ENCODE measurements at regions not wholly inside any gene's neighbourhood (a gene's known extent, or its start where the extent isn't known, plus 50 kb on each side); places are given as distances from the start of the nearest gene placed in this dataset.
A peak's percentile ranks its signal among the peaks of the same experiment; 100 is the strongest.
"Not testable (repeated sequence)": the region's sequence is repeated elsewhere in the genome, so short reads cannot be mapped to it uniquely, and the experiment has no call there.

DNA sequence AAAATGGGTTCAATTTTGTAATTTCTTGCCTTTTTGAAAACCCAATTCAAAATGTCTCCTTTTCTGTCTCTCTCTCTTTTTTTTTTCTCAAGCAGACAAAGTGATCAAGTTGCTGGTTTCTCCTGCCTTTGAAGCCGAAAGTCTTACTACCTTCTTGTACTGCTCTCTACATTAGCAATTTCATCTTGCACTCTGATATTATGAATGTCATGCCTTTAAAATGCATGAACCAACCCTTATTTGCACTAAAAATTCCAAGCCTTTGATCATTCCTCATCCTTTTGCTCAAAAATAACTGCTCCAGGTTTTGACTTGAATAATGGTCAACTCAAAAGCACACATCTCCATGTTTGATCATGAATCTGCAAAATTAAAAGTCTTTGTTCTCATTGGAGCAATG lies 125.2 kb downstream of the CETN3 start:
- no peak for DNase-seq

DNA sequence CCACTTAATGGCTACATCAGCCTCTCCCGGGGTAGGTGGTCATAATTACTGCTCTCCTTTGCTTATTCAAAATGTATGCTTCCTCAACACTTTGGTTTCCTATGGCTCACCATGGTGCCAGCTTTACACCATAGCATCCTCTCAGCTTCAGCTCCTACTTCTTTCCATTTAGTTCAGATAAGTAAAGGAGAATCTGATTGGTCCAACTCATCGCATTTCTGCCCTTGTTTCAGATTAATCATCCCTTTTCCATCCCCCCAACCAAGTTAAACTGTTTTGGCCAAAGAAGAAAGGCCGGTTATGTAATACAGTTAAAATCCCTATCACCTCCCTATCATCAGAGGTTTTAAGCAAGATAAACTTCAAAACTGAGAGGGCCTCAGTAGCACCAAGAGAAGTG lies 130.5 kb downstream of the CETN3 start:
- DNase-seq: no peak

DNA sequence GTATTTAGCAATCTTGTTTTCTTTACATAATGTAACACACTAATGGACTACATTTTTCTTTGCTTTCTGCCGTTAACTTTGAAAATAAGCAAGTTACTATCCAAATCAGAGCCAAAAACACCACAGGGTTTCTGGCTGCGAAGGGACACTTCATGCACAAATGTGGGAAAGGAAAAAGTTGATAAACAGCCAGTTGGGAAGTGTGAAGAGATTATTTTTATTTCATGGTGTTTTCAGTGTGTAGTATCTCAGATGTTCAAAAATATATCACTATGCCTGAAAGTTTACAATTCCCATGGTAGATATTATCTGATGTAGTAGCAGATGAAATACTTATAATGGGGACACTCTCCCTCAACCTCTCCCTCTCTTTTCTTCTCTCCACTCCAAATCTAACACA lies 135.3 kb downstream of the CETN3 start:
- no peak for DNase-seq

DNA sequence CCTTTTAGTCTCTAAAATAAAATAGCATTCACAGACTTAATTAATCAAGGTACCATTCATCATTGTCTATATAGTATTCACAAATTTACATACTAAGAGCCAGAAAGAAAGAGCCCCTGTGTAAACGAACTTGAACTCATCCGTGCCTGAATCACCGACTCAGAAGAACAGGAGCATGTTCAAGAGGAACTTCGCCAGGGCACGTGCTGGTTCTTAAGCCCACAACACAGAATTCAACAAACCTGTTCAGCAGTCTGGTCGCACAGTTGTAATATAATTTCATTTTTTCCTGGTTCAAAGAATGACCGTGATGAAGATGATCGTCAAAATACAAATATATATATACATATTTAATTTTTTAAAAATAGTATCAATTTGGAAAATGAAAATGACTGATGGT lies 141.9 kb downstream of the CETN3 start:
- DNase-seq: no peak

DNA sequence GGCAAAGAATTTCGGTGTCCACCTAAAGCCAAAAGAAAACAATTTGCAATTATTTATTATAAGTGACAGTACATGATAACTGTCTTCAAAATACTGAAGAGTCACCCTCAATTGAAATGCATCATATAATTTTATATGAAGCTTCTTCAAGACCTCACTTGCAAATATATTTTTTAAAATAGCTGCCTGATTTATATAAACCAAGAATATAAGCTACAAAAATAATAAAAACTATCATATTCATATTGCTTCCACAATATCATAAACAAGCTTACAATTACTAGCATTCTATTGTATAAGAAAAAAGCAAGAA lies 144.1 kb downstream of the CETN3 start:
- no peak for DNase-seq

DNA sequence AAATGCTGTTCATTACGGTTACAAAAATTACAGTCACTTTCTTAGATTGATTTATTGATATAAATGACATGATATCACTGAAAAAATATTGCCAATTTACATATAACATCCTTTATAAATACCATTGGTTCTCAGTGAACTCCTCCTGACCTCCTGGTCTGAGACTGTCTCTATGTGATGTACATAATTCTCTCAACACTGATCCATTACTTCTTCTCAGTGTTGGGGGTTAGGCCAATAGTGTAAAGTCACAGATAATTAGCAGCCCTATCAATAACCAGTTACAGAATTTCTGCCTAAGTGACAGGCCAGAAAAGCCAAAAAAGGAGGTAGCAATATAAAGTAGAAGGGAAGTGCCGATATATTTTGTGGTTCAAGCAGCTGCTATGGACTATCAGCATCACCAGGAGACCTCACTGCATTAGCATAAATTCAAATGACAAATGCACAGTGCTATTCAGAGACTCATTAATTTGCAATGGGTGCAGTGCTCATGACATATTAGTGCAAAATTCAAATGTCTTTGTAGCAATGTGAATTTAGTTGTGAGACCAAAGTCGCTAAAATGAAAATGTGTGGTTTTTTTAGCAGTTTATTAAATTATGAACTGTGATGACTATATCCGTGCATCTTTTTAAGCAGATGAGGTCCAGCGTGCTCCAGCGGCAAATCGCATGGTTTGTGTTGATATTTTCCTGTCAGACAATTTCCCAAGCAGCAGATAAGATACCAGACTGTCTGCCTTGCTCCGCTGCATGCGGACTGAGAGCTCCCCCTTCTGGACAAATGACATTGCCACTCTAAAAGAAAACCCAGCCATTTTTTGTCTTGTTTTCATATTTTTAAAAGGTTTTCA lies 144.6 kb downstream of the CETN3 start:
- DNase-seq: peak; percentile 65

DNA sequence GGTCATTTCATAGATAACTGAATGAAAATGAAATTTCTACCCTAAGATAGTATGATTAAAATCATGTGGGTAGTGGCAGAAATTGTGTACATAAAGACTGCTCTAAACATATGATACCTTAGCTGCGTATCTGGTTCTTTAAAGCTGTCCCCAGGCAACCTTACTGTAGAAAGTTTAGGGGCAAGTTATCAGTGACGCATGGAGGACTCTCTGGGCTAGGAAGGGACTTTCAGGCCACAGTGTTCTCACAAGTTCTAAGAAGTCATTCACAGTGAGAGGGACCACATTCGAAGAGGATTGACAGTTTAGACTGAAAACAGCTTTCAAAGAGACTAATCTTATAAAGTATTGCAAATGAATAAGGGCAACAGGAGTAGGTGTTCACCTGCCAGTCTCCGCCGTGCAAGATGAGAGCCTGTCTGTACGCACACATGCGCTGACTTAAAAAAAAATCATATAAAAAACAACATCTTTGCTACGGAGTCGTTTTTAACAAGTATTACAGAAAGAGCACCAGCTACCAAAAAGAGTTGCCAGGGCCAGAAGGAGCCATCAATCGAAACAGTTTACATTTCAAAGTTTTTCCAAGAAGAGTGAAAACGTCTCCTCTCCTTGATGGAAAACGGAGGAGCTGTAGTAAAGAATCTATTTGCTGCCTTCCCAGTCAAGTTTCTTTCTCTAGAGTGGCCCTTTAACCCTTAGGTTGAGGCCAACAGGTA lies 146.3 kb downstream of the CETN3 start:
- no peak for DNase-seq

DNA sequence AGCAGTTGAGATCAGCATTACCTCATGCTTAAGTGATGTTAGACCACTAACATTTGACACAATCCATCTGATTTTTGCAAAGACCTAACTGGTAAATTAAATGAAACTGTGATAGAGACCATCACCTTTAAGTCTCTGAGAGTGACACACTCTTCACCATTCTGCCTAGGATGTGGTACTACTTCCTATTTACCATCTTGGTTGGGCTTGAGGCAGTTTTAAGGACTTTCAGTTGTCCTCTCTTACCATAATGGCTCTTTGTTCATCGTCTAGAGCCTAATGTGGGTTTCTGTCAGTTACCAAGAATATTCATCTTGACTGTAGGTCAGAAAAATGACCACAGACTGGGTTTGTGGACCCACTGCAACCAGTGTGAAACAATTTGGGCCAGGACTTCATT lies 158.1 kb downstream of the CETN3 start:
- DNase-seq: no peak

DNA sequence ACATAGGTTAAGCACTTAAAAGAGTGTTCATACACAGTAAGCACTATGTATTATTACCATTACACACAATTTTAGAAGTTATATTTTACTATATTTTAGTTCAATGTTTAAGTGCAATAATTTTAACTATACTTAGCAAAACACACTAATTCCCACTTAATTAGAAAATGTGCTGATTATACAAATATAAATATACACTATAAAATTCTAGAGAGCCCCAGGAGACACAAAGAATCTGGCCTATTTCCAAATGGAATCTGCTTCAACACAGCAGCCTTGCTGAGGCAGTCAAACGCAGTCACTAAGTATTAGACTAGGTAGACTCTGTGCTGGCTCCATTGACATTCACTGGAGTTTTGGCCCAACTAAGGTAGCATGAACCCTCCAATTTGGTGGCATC lies 160.9 kb downstream of the CETN3 start:
- DNase-seq: no peak

DNA sequence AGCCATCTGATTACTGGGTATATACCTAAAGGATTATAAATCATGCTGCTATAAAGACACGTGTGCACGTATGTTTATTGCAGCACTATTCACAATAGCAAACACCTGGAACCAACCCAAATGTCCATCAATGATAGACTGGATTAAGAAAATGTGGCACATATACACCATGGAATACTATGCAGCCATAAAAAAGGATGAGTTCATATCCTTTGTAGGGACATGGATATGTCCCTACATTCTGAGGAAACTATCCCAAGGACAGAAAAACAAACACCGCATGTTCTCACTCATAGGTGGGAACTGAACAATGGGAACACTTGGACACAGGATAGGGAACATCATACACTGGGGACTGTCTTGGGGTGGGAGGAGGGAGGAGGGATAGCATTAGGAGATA lies 165.7 kb downstream of the CETN3 start:
- not testable (repeated sequence) for DNase-seq

DNA sequence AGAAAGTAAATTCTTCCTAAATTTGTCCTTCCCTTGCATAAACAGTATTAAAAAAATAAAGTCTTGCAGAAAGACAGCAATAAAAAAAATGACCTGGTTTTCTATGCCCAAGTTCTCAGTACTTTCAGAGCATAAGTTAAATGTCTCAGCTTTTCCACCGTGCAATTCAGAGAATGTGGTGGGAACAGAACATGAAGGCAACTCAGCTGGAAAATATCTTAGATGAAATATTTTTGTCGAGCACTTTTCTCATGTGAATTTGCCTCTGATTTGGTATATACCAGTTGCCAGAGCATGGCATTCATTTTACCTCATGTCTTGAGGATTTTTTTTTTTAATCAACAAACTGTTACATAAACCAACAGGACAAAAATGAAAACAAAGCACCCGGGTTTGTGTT lies 176.1 kb downstream of the CETN3 start:
- no peak for DNase-seq

DNA sequence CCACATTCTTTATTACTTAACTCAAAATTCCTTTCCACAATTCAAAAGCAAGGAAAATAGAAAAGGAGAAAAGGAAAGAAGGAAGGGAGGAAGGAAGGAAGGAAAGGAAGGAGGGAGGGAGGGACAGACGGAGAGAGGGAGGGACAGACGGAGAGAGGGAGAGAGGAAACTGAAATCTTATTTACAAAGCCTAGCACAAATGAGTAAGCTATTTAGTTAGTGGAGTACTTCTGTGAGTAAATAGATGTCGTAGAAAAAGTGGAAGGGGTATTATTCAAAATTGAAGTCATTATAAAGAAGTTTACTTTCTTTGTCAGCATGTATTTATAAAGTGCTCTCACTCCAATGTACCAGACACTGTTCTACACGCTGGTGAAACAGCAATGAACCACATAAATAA lies 177.9 kb downstream of the CETN3 start:
- DNase-seq: no peak

DNA sequence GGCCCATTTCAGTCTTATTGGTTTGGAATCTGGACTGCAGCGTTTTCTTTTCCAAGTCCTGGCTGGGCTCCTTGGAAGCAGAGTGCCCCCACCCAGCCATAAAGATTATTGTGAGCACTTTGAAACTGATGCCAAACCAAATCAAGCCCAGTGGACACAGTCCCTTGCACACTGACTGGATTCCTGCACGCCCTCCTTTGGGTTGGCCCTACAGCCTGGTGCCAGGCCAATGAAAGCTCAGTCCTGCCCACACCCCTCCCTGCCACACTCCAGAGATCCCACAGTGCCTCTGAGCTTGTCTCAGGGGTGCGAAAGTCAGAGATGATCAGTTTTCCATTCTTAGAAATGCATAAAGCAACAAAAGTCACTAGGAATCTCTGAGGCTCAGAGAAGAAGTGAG lies 181.9 kb downstream of the CETN3 start:
- no peak for DNase-seq

DNA sequence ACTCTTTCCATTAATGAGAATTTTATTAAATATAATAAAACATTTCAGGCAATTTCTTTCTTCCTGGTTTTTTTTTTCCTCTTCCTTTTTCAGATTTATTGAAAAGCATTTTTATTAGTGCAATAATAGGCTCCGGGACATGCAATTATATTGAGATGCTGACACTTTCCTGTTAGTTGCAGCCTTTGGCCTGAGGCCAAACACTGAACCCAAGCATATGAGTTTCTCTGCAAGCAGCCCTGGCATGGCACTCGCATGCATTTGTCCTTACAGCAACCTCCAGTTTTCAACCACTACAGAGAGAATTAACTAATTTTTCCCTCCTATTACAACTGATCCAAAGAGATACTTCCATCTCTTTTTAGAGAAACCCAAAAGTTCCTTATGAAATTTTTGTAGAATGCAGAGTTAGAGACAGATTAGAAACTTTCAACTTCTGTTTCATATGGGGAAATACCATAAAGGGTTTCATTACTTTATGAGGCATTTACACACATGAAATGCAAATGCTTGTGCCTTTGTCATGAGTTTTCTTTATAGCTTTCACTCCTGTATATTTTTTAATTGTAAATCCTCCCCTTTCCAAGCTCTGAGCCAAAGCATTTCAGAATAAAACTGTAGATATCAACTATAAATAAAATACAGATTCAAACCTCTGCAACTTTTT lies 183.0 kb downstream of the CETN3 start:
- DNase-seq: no peak

DNA sequence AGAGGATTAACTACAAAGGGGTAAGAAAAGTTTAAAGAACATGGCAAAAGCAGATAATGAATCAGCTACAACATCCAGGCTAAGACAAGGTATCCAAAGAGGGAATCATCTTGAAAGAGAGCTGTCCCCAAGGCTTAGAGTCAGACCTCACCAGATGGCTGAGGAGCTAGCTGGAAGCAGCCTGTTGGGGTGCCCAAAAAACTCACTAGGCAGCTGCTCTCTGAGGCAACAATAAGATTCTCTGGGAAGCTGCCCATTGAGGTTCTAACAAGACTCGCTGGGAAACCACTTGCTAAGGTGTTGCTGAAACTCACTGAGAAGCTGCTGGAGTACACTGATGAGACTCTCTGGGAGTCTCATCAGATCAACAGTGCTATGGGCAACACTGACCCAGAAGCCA lies 185.2 kb downstream of the CETN3 start:
- DNase-seq: no peak

DNA sequence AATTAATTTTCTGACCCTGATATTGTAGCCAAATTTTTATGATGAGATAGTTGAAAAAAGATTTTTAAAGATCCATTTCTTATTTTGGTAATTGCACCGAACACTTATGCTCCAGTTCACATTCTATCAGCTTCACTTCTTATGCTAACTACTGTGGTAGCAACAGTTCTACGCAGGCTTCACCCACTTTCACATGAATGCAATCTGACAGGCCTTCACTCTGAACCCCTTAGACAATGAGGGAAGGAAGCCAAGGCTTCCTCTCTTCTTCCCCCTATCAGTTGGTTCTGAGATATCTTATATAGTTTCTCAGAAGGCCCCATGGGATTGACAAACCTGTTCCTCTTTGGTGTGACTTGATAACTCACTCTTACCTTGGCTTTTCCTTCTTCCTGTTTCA lies 185.8 kb downstream of the CETN3 start:
- DNase-seq: no peak

DNA sequence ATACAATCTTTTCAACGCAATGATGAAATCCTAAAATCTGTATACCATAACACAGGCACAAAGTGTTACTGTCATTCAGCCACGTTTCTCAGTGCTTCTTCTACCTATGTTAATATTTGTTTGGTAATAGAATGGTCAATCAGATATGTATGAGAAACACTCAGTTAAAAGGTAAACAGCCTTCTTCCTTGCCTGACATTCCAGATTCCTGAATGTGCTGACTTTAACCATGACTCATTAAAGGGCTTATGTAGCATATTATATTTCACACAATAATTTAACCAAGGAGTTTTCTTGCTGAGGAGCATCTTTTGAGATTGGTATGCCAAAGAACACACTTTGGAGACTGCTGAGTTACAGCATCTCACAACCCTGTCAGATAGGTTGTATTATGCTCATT lies 187.6 kb downstream of the CETN3 start:
- DNase-seq: no peak

DNA sequence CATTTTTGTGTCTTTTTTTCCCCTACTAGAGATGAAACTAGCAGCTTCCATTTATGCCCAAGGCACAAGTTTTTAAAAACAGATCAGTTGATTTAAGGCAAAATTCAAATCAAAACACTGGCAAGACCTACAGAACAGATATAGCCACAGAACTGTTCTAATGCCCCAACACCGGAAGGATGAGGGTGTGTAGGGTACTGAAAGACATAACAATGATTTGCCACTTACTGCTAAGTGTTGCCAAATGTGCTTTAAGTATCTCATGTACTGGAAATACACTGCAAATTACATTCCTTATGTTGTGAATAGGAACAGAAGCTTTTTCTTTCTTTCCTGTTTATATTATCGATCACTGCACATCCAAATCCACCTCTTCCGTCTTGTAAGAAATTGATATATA lies 189.0 kb downstream of the CETN3 start:
- no peak for DNase-seq

DNA sequence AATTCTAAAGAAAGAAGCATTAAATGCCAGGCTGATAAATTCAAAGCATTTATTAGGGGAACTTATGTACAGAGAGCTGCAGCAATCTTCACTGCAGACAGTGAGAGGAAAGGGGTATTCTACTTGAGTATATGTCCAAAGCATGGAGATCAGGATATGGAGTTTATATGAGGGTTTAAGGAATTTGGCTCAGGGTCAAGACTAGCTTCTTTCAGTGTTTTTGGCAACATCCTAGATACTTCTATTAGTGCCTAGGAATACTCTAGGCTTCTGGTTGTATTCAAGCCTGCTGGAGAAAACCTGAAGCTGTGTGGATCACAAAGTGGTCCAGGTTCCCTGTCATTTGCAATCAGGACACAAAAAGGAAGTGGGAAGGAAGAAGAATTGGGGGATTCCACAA lies 194.6 kb downstream of the CETN3 start:
- no peak for DNase-seq

DNA sequence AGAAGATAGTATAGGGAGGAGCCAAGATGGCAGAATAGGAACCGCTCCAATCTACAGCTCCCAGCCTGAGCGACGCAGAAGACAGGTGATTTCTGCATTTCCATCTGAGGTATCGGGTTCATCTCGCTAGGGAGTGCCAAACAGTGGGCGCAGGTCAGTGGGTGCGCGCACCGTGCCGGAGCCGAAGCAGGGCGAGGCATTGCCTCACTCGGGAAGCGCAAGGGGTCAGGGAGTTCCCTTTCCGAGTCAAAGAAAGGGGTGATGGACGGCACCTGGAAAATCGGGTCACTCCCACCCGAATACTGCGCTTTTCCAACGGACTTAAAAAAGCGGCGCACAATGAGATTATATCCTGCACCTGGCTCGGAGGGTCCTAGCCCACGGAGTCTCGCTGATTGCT lies 201.2 kb downstream of the CETN3 start:
- DNase-seq: not testable (repeated sequence)

DNA sequence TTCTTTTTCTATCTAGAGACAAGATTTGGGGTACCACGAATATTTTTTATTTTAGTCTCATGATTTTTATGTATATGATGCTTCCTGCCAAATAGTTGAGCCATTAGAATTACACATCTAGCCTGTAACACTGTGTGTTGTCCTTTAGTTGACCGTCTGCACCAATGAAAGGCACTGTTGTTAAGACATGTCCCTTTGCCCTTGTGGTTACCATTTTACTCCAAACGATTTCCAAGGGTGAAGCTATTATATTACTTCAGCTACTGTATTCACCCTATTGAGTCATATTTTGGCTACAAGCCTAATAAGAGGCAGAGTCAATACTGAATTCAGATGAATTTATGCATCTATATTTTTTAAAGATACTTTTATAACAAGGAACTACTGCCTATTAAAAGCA lies 207.6 kb downstream of the CETN3 start:
- no peak for DNase-seq

DNA sequence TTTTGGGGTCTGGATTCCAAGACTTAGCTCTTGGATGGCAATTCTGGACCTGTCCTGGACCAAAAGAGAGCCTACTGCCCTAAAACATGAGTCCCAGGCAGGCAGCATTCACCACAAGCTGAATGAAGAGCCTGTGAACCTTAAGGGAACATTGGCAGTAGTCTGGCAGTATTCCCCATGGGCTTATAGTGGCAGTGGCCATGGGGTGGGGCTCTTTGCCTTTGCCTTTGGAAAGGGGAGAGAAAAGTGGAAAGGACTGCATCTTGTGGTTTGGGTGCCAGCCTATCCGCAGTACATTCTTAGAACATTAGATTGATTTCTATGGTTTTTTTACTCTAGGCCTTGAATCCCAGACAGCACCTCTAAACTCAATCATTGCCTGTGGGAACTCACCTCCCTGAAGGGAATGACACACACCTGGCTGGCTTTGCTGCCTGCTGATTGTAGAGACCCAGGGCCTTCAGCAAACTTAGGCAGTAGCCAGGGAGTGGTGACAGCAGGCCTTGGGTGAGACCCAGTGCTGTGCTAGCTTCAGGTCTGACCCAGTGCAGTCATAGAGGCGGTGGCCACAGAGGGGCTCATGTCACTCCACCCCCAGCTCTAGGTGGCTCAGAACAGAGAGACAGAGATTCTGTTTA lies 216.3 kb downstream of the CETN3 start:
- DNase-seq: no peak

DNA sequence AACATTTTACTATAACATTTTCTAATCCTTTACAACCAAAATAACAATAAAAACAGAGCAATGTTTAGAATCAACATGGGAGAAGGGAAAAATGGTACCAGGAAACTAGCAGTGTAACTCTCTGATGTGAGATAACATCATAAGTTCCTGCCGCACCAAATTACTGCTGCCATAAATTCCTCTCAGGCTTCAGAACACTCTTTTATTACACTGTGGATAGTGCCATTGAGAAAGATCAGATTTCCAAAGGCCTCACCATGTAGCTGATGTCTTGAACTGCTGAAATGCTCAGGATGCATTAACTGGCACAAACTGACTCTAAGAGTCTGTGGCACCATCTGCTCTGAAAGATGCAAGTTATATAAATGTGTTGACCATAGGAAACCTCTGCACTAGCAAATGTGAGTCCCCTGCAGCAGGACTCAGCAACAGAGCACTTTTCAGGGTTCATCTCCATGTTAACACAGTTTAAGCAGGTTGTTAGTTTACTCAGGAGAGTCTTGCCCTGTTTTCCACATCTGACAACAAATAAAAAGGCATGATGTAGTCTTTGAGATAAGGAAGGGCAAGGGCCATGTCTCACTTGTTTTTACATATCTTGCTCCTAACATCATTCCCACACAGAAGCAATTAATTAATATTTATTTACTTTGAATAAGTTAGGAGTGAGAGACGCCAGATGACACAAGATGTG lies 218.1 kb downstream of the CETN3 start:
- DNase-seq: no peak

All from NCI-H526 treated with DMSO at 0.1 percent for 48 hours (cell line).